Stimulated activated CD8-positive, alpha-beta memory T cell treated with anti-CD3 and anti-CD28 coated beads, Interleukin-7, amount 100 ng/mL, for 24 hours (primary cell): ENCODE measurements at regions not wholly inside any gene's neighbourhood (a gene's known extent, or its start where the extent isn't known, plus 50 kb on each side); places are given as distances from the start of the nearest gene placed in this dataset.

ENCODE experiments used
- DNase-seq: peaks from one replicate; pipeline ENCODE4 v3.0.0-alpha.2; 2020; ENCODE audit warnings: low read depth

GRCh38 chr6:139568956-139569538, 194.6 kb upstream of the CITED2 start:
- DNase-seq: no peak

GRCh38 chr6:139568151-139568955, 193.9 kb upstream of the CITED2 start:
- no peak for DNase-seq

- DNase-seq: no peak
These were observed 192.6 kb upstream of the CITED2 start for GRCh38 chr6:139567095-139567494.

- DNase-seq: no peak
These were observed 191.1 kb upstream of the CITED2 start for GRCh38 chr6:139565591-139565990.

GRCh38 chr6:139557547-139557946, 183.1 kb upstream of the CITED2 start:
- no peak for DNase-seq

GRCh38 chr6:139556532-139556931, 182.1 kb upstream of the CITED2 start:
- no peak for DNase-seq

- no peak for DNase-seq
These were observed 179.5 kb upstream of the CITED2 start for GRCh38 chr6:139553916-139554315.

GRCh38 chr6:139551376-139551775, 176.9 kb upstream of the CITED2 start:
- no peak for DNase-seq

GRCh38 chr6:139550361-139550760, 175.9 kb upstream of the CITED2 start:
- no peak for DNase-seq

GRCh38 chr6:139549561-139550070, 175.2 kb upstream of the CITED2 start:
- DNase-seq: no peak

GRCh38 chr6:139547804-139548203, 173.4 kb upstream of the CITED2 start:
- DNase-seq: no peak

GRCh38 chr6:139547122-139547776, 172.8 kb upstream of the CITED2 start:
- DNase-seq: no peak

- no peak for DNase-seq
These were observed 171.6 kb upstream of the CITED2 start for GRCh38 chr6:139546106-139546472.

GRCh38 chr6:139545206-139546105, 171.0 kb upstream of the CITED2 start:
- DNase-seq: no peak

- no peak for DNase-seq
These were observed 170.2 kb upstream of the CITED2 start for GRCh38 chr6:139544701-139545057.

- no peak for DNase-seq
These were observed 167.9 kb upstream of the CITED2 start for GRCh38 chr6:139542351-139542750.

GRCh38 chr6:139540894-139541293, 166.4 kb upstream of the CITED2 start:
- DNase-seq: no peak

- DNase-seq: no peak
These were observed 165.8 kb upstream of the CITED2 start for GRCh38 chr6:139540276-139540675.

- DNase-seq: no peak
These were observed 165.4 kb upstream of the CITED2 start for GRCh38 chr6:139539852-139540251.

- no peak for DNase-seq
These were observed 163.9 kb upstream of the CITED2 start for GRCh38 chr6:139538366-139538765.

GRCh38 chr6:139536751-139537617, 162.5 kb upstream of the CITED2 start:
- no peak for DNase-seq
